ENCODE measurements at regions not wholly inside any gene's neighbourhood (a gene's known extent, or its start where the extent isn't known, plus 50 kb on each side); places are given as distances from the start of the nearest gene placed in this dataset.

DNA sequence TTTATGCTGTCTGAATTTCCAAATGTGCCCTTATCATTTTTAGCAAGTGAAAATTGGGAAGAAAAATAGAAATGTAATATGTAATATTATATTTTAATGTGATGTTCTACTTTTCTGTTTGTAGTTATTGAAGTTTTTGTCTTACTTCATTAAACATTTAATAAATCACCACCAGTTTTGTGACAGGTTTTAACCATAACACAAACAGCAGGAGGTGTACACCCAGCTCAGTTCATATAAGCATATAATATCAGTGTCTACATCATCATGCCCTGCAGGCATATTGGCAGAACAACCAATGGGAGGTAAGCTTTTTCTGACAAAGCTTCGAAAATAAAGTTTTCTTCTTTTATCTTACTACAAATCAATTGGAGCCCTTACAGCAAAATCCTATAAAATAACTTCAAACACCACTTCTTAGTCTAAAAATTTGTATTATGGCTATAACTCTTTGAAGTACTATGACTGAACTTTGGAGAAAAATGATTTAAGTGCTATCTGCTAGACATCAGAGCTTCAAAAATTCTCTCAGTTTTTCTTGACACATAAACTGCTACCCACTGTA is 236.7 kb downstream of the BARHL2 start:
- DNase-seq (ENCODE audit: unreplicated experiment): no peak
- no TSS peak for BruUV-seq (replicated peaks)
- H3K4me3 Mint-ChIP-seq (ENCODE audit: unreplicated experiment): no peak overlapping the region
- no peaks in the 10 kb centered on the region for H3K27me3 Mint-ChIP-seq (ENCODE audit: insufficient read depth, unreplicated experiment)
- H3K4me1 Mint-ChIP-seq (ENCODE audit: insufficient read depth, unreplicated experiment): no peaks in the 10 kb centered on the region
- intact Hi-C loops (cut with micrococcal nuclease): no loop called here
- ChIA-PET CTCF (no interaction called here), POLR2A (interaction anchor here (1.0 kb wide), 1 partner anchor 77 kb away, joined by 3 read pairs; no protein-coding TSS in a partner anchor)
- H3K36me3 Mint-ChIP-seq (ENCODE audit: insufficient read depth, unreplicated experiment): no peaks in the 10 kb centered on the region
- TF ChIP-seq, protein P1, sequence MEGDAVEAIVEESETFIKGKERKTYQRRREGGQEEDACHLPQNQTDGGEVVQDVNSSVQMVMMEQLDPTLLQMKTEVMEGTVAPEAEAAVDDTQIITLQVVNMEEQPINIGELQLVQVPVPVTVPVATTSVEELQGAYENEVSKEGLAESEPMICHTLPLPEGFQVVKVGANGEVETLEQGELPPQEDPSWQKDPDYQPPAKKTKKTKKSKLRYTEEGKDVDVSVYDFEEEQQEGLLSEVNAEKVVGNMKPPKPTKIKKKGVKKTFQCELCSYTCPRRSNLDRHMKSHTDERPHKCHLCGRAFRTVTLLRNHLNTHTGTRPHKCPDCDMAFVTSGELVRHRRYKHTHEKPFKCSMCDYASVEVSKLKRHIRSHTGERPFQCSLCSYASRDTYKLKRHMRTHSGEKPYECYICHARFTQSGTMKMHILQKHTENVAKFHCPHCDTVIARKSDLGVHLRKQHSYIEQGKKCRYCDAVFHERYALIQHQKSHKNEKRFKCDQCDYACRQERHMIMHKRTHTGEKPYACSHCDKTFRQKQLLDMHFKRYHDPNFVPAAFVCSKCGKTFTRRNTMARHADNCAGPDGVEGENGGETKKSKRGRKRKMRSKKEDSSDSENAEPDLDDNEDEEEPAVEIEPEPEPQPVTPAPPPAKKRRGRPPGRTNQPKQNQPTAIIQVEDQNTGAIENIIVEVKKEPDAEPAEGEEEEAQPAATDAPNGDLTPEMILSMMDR (IDR thresholded peaks at IDR 0.05; ENCODE audit: unreplicated experiment): no peak
- H3K27ac Mint-ChIP-seq (ENCODE audit: low read depth, unreplicated experiment): no peak overlapping the region
- H3K9me3 Mint-ChIP-seq (ENCODE audit: unreplicated experiment): no peaks in the 10 kb centered on the region

DNA sequence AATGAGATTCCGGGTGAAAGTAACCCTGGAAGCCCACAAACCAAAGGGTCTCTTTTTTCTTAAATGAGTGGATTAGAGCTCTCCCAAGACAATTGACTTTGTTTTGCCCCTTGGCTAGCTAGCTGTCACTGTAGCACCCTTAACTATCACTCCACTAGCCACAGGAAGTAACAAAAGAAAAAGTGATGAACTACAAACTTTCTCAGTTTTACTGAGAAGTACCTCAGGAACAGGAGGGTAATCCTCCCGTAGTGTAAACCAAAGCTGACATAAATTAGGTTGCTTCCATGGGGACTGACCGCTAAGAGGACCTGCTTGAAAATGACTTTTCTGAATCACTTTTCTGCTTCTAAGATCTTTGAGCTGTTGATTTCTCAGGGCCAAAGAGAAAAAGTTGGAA is 240.1 kb downstream of the BARHL2 start:
- DNase-seq (ENCODE audit: unreplicated experiment): no peak
- Mint-ChIP-seq H3K36me3 (ENCODE audit: insufficient read depth, unreplicated experiment) (no peaks in the 10 kb centered on the region), H3K9me3 (ENCODE audit: unreplicated experiment) (no peaks in the 10 kb centered on the region), H3K4me1 (ENCODE audit: insufficient read depth, unreplicated experiment) (no peaks in the 10 kb centered on the region), H3K27ac (ENCODE audit: low read depth, unreplicated experiment) (no peak overlapping the region), H3K4me3 (ENCODE audit: unreplicated experiment) (no peak overlapping the region), H3K27me3 (ENCODE audit: insufficient read depth, unreplicated experiment) (no peaks in the 10 kb centered on the region)
- intact Hi-C loops (cut with micrococcal nuclease): no loop called here
- ChIA-PET POLR2A (interaction anchor here (1.3 kb wide), 1 partner anchor 16 kb away, joined by 4 read pairs; no protein-coding TSS in a partner anchor), CTCF (interaction anchor here (0.5 to 2.4 kb wide), 8 partner anchors 11 to 688 kb away, joined by 3 to 8 read pairs (median 3); no protein-coding TSS in a partner anchor)
- no TSS peak for BruUV-seq (replicated peaks)
- TF ChIP-seq, protein P1 (IDR thresholded peaks at IDR 0.05; ENCODE audit: unreplicated experiment): no peak

DNA sequence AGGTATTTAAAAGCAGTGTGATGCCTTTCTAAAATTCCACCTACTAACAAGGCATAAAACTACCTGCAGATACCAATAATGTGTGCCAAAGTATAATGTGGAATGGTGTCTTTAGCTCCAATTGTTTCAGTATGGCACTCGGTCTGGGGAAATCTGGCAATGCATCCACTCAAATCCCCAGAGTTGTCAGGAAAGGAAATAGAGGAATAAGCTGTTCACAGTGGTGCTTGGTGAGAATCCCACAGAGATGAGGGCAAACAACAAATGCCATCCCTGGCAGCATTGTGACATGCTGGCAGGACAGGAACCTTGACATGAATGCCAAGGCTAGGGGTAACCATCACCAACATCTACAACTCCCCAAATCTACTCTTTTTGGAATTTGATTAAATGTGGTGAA is 240.7 kb downstream of the BARHL2 start:
- Mint-ChIP-seq H3K27ac (ENCODE audit: low read depth, unreplicated experiment) (no peak overlapping the region), H3K36me3 (ENCODE audit: insufficient read depth, unreplicated experiment) (no peaks in the 10 kb centered on the region), H3K9me3 (ENCODE audit: unreplicated experiment) (no peaks in the 10 kb centered on the region), H3K4me3 (ENCODE audit: unreplicated experiment) (no peak overlapping the region), H3K27me3 (ENCODE audit: insufficient read depth, unreplicated experiment) (no peaks in the 10 kb centered on the region), H3K4me1 (ENCODE audit: insufficient read depth, unreplicated experiment) (no peaks in the 10 kb centered on the region)
- CTCF ChIA-PET: interaction anchor here (0.5 to 2.4 kb wide), 11 partner anchors 10 to 689 kb away, joined by 3 to 8 read pairs (median 3); no protein-coding TSS in a partner anchor
- DNase-seq (ENCODE audit: unreplicated experiment): no peak
- TF ChIP-seq, protein P1 (IDR thresholded peaks at IDR 0.05; ENCODE audit: unreplicated experiment): no peak
- POLR2A ChIA-PET: interaction anchor here (1.3 to 1.8 kb wide), 2 partner anchors 17 to 30 kb away, joined by 4 read pairs; no protein-coding TSS in a partner anchor
- no TSS peak for BruUV-seq (replicated peaks)
- intact Hi-C loops (cut with micrococcal nuclease): no loop called here

DNA sequence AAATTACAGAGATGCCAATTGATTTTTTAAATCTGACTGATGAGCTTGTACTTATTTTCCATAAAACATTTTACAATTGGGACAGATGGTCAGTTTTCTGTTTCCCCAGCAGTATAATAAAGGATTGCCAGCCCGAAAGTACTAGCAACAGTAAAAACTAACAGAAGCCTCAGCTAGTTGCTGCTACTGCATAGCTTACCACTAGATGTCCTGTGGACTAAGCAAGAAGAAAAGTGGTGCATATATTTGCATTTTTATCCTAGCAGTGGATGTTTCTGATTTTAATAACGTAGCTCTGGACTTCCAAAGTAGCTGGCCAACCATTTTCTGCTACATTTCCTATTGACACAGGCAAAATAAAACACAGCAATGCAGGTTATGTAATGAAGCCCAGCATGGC is 241.5 kb downstream of the BARHL2 start:
- POLR2A ChIA-PET: interaction anchor here (1.8 kb wide), 1 partner anchor 31 kb away, joined by 4 read pairs; no protein-coding TSS in a partner anchor
- Mint-ChIP-seq H3K27ac (ENCODE audit: low read depth, unreplicated experiment) (no peak overlapping the region), H3K9me3 (ENCODE audit: unreplicated experiment) (no peaks in the 10 kb centered on the region), H3K36me3 (ENCODE audit: insufficient read depth, unreplicated experiment) (no peaks in the 10 kb centered on the region), H3K4me3 (ENCODE audit: unreplicated experiment) (no peak overlapping the region), H3K4me1 (ENCODE audit: insufficient read depth, unreplicated experiment) (no peaks in the 10 kb centered on the region), H3K27me3 (ENCODE audit: insufficient read depth, unreplicated experiment) (no peaks in the 10 kb centered on the region)
- TF ChIP-seq, protein P1 (IDR thresholded peaks at IDR 0.05; ENCODE audit: unreplicated experiment): no peak
- CTCF ChIA-PET: interaction anchor here (0.6 to 2.4 kb wide), 15 partner anchors 9 to 690 kb away, joined by 3 to 8 read pairs (median 3); no protein-coding TSS in a partner anchor
- intact Hi-C loops (cut with micrococcal nuclease): no loop called here
- DNase-seq (ENCODE audit: unreplicated experiment): peak; percentile 4
- no TSS peak for BruUV-seq (replicated peaks)

Measured in MCF 10A (cell line).